A204.1 (cell line): ENCODE measurements at regions not wholly inside any gene's neighbourhood (a gene's known extent, or its start where the extent isn't known, plus 50 kb on each side); places are given as distances from the start of the nearest gene placed in this dataset.
"Not testable (repeated sequence)": the region's sequence is repeated elsewhere in the genome, so short reads cannot be mapped to it uniquely, and the experiment has no call there.

Source experiments
- FAIRE-seq: peaks from 2 replicates; lab custom pipeline; 2012; peaks lifted over from hg19 to GRCh38; lab: Jason Lieb, UNC

GRCh38 chr6:144477396-144477795 lies 192.3 kb downstream of the UTRN start:
- FAIRE-seq = no peak

- no peak for FAIRE-seq
Measured at GRCh38 chr6:144477856-144478255, 192.7 kb downstream of the UTRN start.

GRCh38 chr6:144478483-144478882 lies 193.3 kb downstream of the UTRN start:
- FAIRE-seq = no peak

- FAIRE-seq = no peak
Measured at GRCh38 chr6:144479991-144480390, 194.9 kb downstream of the UTRN start.

GRCh38 chr6:144480473-144480872 lies 195.3 kb downstream of the UTRN start:
- FAIRE-seq = no peak

- FAIRE-seq = no peak
Measured at GRCh38 chr6:144481527-144481926, 196.4 kb downstream of the UTRN start.

- FAIRE-seq = peak; percentile 93
Measured at GRCh38 chr6:144482142-144482541, 197.0 kb downstream of the UTRN start.

GRCh38 chr6:144485531-144485930 lies 200.4 kb downstream of the UTRN start:
- no peak for FAIRE-seq

GRCh38 chr6:144488590-144488989 lies 203.5 kb downstream of the UTRN start:
- FAIRE-seq = no peak

GRCh38 chr6:144493035-144493910 lies 208.1 kb downstream of the UTRN start:
- no peak for FAIRE-seq

GRCh38 chr6:144495076-144495475 lies 209.9 kb downstream of the UTRN start:
- FAIRE-seq = not testable (repeated sequence)

GRCh38 chr6:144497650-144498049 lies 212.5 kb downstream of the UTRN start:
- FAIRE-seq = no peak

GRCh38 chr6:144500892-144501291 lies 215.8 kb downstream of the UTRN start:
- FAIRE-seq = no peak

- not testable (repeated sequence) for FAIRE-seq
Measured at GRCh38 chr6:144505214-144505613, 220.1 kb downstream of the UTRN start.

GRCh38 chr6:144506051-144506450 lies 220.9 kb downstream of the UTRN start:
- FAIRE-seq = not testable (repeated sequence)

- not testable (repeated sequence) for FAIRE-seq
Measured at GRCh38 chr6:144507772-144508312, 222.7 kb downstream of the UTRN start.

GRCh38 chr6:144510859-144511258 lies 225.7 kb downstream of the UTRN start:
- FAIRE-seq = no peak

GRCh38 chr6:144515761-144516160 lies 230.6 kb downstream of the UTRN start:
- FAIRE-seq = no peak

- FAIRE-seq = no peak
Measured at GRCh38 chr6:144519426-144519825, 234.3 kb downstream of the UTRN start.

- no peak for FAIRE-seq
Measured at GRCh38 chr6:144528743-144529425, 243.7 kb downstream of the UTRN start.

GRCh38 chr6:144530118-144530517 lies 245.0 kb downstream of the UTRN start:
- FAIRE-seq = no peak

- not testable (repeated sequence) for FAIRE-seq
Measured at GRCh38 chr6:144532238-144532637, 247.1 kb downstream of the UTRN start.

- FAIRE-seq = no peak
Measured at GRCh38 chr6:144534180-144534579, 249.0 kb downstream of the UTRN start.
